H1 (cell line): ENCODE measurements at regions not wholly inside any gene's neighbourhood (a gene's known extent, or its start where the extent isn't known, plus 50 kb on each side); places are given as distances from the start of the nearest gene placed in this dataset.

Experiments
- EZH2 ChIP-seq: fragments of 200-600 bp; sonication (generic); IDR thresholded peaks from 2 replicates; pipeline ENCODE4 v1.7.1; 2012; ENCODE audit warnings: low read depth, mild to moderate bottlenecking, moderate library complexity, low read length, inconsistent platforms; ENCODE audit not compliant: severe bottlenecking
- GABPA ChIP-seq: IDR thresholded peaks from 2 replicates; pipeline ENCODE4 v1.6.1; 2011; ENCODE audit warnings: mild to moderate bottlenecking, low read length, moderate library complexity, borderline replicate concordance; ENCODE audit not compliant: insufficient read depth
- TF ChIP-seq, protein P1 (sequence below), 3 experiments: IDR thresholded peaks; 1 replicate in 2 of 3; 2 replicates in 1 of 3; pipeline versions ENCODE4 v1.5.1 to v1.6.1; 2011; ENCODE audit warnings: low read length in 3 of 3, mild to moderate bottlenecking in 3 of 3, inconsistent platforms in 2 of 3, low read depth in 1 of 3, moderate library complexity in 1 of 3; ENCODE audit not compliant: insufficient read depth in 1 of 3; ENCODE audit errors: control extremely low read depth in 1 of 3

DNA sequence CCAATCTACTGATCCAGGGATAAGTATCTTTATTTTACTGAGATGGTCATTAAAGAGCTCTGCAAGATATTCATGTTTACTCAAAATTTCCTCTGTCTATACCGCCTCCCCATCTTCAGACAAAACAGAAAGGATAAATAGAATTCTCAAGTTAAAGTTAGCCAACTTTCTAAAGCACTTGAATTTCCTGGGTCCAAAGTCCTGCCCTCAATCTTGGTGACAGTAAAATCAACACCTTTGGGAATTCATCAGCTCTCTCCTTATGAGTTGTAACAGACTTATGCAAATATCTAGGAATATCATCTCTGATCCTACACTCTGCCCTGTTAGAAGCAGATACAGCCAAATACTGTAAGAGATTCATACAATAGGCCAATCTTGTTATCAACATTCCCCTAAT lies 122.5 kb upstream of the HAAO start:
- TF ChIP-seq, protein P1, sequence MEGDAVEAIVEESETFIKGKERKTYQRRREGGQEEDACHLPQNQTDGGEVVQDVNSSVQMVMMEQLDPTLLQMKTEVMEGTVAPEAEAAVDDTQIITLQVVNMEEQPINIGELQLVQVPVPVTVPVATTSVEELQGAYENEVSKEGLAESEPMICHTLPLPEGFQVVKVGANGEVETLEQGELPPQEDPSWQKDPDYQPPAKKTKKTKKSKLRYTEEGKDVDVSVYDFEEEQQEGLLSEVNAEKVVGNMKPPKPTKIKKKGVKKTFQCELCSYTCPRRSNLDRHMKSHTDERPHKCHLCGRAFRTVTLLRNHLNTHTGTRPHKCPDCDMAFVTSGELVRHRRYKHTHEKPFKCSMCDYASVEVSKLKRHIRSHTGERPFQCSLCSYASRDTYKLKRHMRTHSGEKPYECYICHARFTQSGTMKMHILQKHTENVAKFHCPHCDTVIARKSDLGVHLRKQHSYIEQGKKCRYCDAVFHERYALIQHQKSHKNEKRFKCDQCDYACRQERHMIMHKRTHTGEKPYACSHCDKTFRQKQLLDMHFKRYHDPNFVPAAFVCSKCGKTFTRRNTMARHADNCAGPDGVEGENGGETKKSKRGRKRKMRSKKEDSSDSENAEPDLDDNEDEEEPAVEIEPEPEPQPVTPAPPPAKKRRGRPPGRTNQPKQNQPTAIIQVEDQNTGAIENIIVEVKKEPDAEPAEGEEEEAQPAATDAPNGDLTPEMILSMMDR (IDR thresholded peaks at IDR 0.05; ENCODE audit: control extremely low read depth in 1 of 3, insufficient read depth in 1 of 3, low read depth in 1 of 3, low read length in 3 of 3): no peak
- TF ChIP-seq GABPA (no peak), EZH2 (no peak)
